GM23338 (cell line): ENCODE measurements at regions not wholly inside any gene's neighbourhood (a gene's known extent, or its start where the extent isn't known, plus 50 kb on each side); places are given as distances from the start of the nearest gene placed in this dataset.

Source experiments
- ATAC-seq: fragments of 200-7000 bp; cut with Tn5 transposase; 3 replicates; pipeline ENCODE4 v1.9.1; 2020
- DNase-seq: peaks from one replicate; pipeline ENCODE4 v3.0.0-alpha.2; 2015; ENCODE audit warnings: low spot score
- H2AFZ ChIP-seq: fragments of 200-600 bp; sonication (generic); 2 replicates; pipeline ENCODE4 v1.8.0; 2016; ENCODE audit warnings: antibody characterized with exemption, mild to moderate bottlenecking, moderate library complexity
- H3F3A ChIP-seq: fragments of 200-600 bp; sonication (generic); replicated peaks from 2 replicates; pipeline ENCODE4 v1.8.0; 2017; ENCODE audit warnings: antibody characterized with exemption, mixed run types, low read depth
- H3K27ac ChIP-seq: fragments of 200-600 bp; sonication (generic); 2 replicates; pipeline ENCODE4 v1.6.1; 2016; ENCODE audit warnings: low read depth
- H3K27me3 ChIP-seq: fragments of 200-600 bp; sonication (generic); 2 replicates; pipeline ENCODE4 v1.8.0; 2016; ENCODE audit warnings: mild to moderate bottlenecking, mixed run types, moderate library complexity; ENCODE audit not compliant: insufficient read depth
- H3K36me3 ChIP-seq: fragments of 200-600 bp; sonication (generic); 2 replicates; pipeline ENCODE4 v1.8.0; 2016; ENCODE audit warnings: mild to moderate bottlenecking; ENCODE audit not compliant: insufficient read depth
- H3K4me1 ChIP-seq: fragments of 200-600 bp; sonication (generic); 2 replicates; pipeline ENCODE4 v1.8.0; 2016; ENCODE audit warnings: mild to moderate bottlenecking, moderate library complexity; ENCODE audit not compliant: insufficient read depth
- H3K4me2 ChIP-seq: fragments of 200-600 bp; sonication (generic); 2 replicates; pipeline ENCODE4 v1.7.1; 2017; ENCODE audit warnings: mixed run types
- H3K4me3 ChIP-seq: fragments of 200-600 bp; sonication (generic); 2 replicates; pipeline ENCODE4 v1.6.1; 2016; ENCODE audit warnings: mixed run types
- H3K79me2 ChIP-seq: fragments of 200-600 bp; sonication (generic); replicated peaks from 2 replicates; pipeline ENCODE4 v1.8.0; 2017; ENCODE audit warnings: mild to moderate bottlenecking; ENCODE audit not compliant: insufficient read depth
- H3K9me2 ChIP-seq: fragments of 200-600 bp; sonication (generic); 2 replicates; pipeline ENCODE4 v1.8.0; 2017; ENCODE audit not compliant: insufficient read depth
- H4K20me1 ChIP-seq: fragments of 200-600 bp; sonication (generic); replicated peaks from 2 replicates; pipeline ENCODE4 v1.8.0; 2017; ENCODE audit warnings: mild to moderate bottlenecking; ENCODE audit not compliant: insufficient read depth
- H3K27ac Mint-ChIP-seq: 2 replicates; pipeline ENCODE4 v1.8.0; 2020; ENCODE audit warnings: inconsistent platforms, mild to moderate bottlenecking, moderate library complexity, mixed read lengths
- H3K27me3 Mint-ChIP-seq: 3 replicates; pipeline ENCODE4 v1.8.0; 2022; ENCODE audit warnings: low read depth, mild to moderate bottlenecking, moderate library complexity, mixed read lengths, inconsistent platforms; ENCODE audit not compliant: insufficient read depth, poor library complexity
- H3K36me3 Mint-ChIP-seq: 3 replicates; pipeline ENCODE4 v1.8.0; 2021; ENCODE audit warnings: low read depth, mild to moderate bottlenecking, inconsistent platforms, moderate library complexity, mixed read lengths
- H3K4me1 Mint-ChIP-seq: 3 replicates; pipeline ENCODE4 v1.8.0; 2020; ENCODE audit warnings: mild to moderate bottlenecking, inconsistent platforms, mixed read lengths
- H3K4me3 Mint-ChIP-seq: 3 replicates; pipeline ENCODE4 v1.8.0; 2021; ENCODE audit warnings: moderate library complexity, mild to moderate bottlenecking, inconsistent platforms, mixed read lengths
- H3K9me3 Mint-ChIP-seq: 3 replicates; pipeline ENCODE4 v1.8.0; 2020; ENCODE audit warnings: moderate library complexity, mild to moderate bottlenecking, inconsistent platforms, mixed read lengths
- CREB1 ChIP-seq: fragments of 250-450 bp; sonication (Bioruptor Pico); IDR thresholded peaks from 2 replicates; pipeline ENCODE4 v1.5.0; 2020; ENCODE audit warnings: low read depth, mild to moderate bottlenecking, moderate library complexity
- EZH2phosphoT487 ChIP-seq: fragments of 200-600 bp; sonication (generic); IDR thresholded peaks from one replicate; pipeline ENCODE4 v1.8.1; 2018; ENCODE audit warnings: antibody characterized with exemption; ENCODE audit not compliant: unreplicated experiment
- JUNB ChIP-seq: IDR thresholded peaks from one replicate; pipeline ENCODE4 v1.6.1; 2016; ENCODE audit warnings: antibody characterized with exemption; ENCODE audit not compliant: unreplicated experiment
- NANOG ChIP-seq: IDR thresholded peaks from 2 replicates; pipeline ENCODE4 v1.6.1; 2016; ENCODE audit warnings: antibody characterized with exemption, borderline replicate concordance
- STAT1 ChIP-seq: IDR thresholded peaks from one replicate; pipeline ENCODE4 v1.6.1; 2016; ENCODE audit warnings: antibody characterized with exemption; ENCODE audit not compliant: unreplicated experiment
- ZNF331 ChIP-seq: fragments of 250-450 bp; sonication (Bioruptor Pico); IDR thresholded peaks from 2 replicates; pipeline ENCODE4 v1.5.0; 2020; ENCODE audit warnings: low read depth, mild to moderate bottlenecking, moderate library complexity
- ZNF462 ChIP-seq: fragments of 250-450 bp; sonication (Bioruptor Pico); IDR thresholded peaks from 2 replicates; pipeline ENCODE4 v1.5.0; 2020; ENCODE audit warnings: mild to moderate bottlenecking, moderate library complexity
- TF ChIP-seq, protein P1 (sequence below): IDR thresholded peaks from one replicate; pipeline ENCODE4 v1.6.1; 2018; ENCODE audit warnings: antibody characterized with exemption; ENCODE audit not compliant: unreplicated experiment
- TF ChIP-seq, protein P2 (sequence below), 2 experiments: fragments of 200-600 bp in 1 of 2; sonication (generic) in 1 of 2; conservative IDR thresholded peaks; 2 replicates each; pipeline versions ENCODE4 v1.5.1 to v1.6.1; 2016 to 2017; ENCODE audit warnings: antibody characterized with exemption in 2 of 2, low read depth in 2 of 2, mild to moderate bottlenecking in 2 of 2, moderate library complexity in 1 of 2

DNA sequence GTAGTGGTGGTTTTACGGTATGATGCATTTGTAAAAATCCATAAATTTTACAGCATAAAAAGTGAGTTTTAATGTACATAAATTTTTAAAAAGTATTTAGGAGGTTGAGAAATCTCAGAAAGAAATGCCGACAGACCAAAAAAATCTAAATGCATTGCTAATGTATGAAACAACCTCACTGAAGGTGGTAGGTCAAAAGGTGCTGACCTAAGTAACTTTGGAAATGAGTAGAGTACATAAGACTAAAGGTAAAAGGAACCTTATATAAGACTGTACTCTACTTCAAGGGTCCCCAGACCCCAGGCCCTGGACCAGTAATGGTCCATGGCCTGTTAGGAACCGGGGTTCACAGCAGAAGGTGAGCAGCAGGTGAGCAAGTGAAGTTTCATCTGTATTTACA is 163.4 kb downstream of the COL6A3 start (continued):
- no peak for TF ChIP-seq ZNF331
- TF ChIP-seq CREB1: no peak
- no peak for TF ChIP-seq EZH2phosphoT487

DNA sequence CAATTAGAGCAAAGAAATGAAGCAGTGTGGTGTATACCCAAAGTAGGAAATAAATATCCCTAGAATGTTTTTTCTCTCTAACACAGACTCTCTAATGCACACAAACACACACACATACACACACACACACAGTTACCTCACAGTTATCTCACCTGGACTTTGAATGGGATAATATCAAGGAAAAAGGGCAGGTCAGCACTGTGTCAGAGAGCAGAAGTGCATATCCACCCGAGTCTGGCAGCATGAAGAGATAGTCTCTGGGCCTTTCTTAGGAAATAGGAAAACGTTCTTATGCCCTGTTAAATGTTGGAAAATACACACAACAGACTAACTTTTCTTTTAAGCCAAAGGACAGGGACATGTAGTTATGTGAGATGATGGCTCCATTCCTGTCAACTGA is 162.0 kb downstream of the COL6A3 start:
- TF ChIP-seq, protein P1, sequence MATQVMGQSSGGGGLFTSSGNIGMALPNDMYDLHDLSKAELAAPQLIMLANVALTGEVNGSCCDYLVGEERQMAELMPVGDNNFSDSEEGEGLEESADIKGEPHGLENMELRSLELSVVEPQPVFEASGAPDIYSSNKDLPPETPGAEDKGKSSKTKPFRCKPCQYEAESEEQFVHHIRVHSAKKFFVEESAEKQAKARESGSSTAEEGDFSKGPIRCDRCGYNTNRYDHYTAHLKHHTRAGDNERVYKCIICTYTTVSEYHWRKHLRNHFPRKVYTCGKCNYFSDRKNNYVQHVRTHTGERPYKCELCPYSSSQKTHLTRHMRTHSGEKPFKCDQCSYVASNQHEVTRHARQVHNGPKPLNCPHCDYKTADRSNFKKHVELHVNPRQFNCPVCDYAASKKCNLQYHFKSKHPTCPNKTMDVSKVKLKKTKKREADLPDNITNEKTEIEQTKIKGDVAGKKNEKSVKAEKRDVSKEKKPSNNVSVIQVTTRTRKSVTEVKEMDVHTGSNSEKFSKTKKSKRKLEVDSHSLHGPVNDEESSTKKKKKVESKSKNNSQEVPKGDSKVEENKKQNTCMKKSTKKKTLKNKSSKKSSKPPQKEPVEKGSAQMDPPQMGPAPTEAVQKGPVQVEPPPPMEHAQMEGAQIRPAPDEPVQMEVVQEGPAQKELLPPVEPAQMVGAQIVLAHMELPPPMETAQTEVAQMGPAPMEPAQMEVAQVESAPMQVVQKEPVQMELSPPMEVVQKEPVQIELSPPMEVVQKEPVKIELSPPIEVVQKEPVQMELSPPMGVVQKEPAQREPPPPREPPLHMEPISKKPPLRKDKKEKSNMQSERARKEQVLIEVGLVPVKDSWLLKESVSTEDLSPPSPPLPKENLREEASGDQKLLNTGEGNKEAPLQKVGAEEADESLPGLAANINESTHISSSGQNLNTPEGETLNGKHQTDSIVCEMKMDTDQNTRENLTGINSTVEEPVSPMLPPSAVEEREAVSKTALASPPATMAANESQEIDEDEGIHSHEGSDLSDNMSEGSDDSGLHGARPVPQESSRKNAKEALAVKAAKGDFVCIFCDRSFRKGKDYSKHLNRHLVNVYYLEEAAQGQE: no peak
- TF ChIP-seq STAT1 (no peak), JUNB (no peak), ZNF462 (CRISPR knock-in tag) (no peak), NANOG (no peak)
- TF ChIP-seq, protein P2, sequence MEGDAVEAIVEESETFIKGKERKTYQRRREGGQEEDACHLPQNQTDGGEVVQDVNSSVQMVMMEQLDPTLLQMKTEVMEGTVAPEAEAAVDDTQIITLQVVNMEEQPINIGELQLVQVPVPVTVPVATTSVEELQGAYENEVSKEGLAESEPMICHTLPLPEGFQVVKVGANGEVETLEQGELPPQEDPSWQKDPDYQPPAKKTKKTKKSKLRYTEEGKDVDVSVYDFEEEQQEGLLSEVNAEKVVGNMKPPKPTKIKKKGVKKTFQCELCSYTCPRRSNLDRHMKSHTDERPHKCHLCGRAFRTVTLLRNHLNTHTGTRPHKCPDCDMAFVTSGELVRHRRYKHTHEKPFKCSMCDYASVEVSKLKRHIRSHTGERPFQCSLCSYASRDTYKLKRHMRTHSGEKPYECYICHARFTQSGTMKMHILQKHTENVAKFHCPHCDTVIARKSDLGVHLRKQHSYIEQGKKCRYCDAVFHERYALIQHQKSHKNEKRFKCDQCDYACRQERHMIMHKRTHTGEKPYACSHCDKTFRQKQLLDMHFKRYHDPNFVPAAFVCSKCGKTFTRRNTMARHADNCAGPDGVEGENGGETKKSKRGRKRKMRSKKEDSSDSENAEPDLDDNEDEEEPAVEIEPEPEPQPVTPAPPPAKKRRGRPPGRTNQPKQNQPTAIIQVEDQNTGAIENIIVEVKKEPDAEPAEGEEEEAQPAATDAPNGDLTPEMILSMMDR (conservative IDR thresholded peaks at IDR 0.05; ENCODE audit: low read depth in 2 of 2): no peak
- Histone ChIP-seq H3K79me2 (no peaks in the 10 kb centered on the region), H3K27ac (no peak overlapping the region), H3K36me3 (no peaks in the 10 kb centered on the region), H3K4me1 (no peaks in the 10 kb centered on the region), H2AFZ (no peak overlapping the region), H3K9me2 (peaks cover 5% of the 10 kb centered on the region; the same call in 1 of the 2 replicates), H3F3A (no peaks in the 10 kb centered on the region), H4K20me1 (no peaks in the 10 kb centered on the region), H3K4me2 (no peak overlapping the region), H3K4me3 (no peak overlapping the region), H3K27me3 (no peaks in the 10 kb centered on the region)
- H3K4me3 Mint-ChIP-seq: no peak overlapping the region
- H3K27ac Mint-ChIP-seq: no peak overlapping the region
- no peaks in the 10 kb centered on the region for H3K36me3 Mint-ChIP-seq
- H3K4me1 Mint-ChIP-seq: no peaks in the 10 kb centered on the region
- peaks cover 2% of the 10 kb centered on the region for H3K27me3 Mint-ChIP-seq
- DNase-seq (no peak), ATAC-seq (no peak)
- H3K9me3 Mint-ChIP-seq: 0 out of 3 replicates have a peak, but pooled peaks cover 6% of the 10 kb centered on the region
